NCI-H345 (cell line): ENCODE measurements at regions not wholly inside any gene's neighbourhood (a gene's known extent, or its start where the extent isn't known, plus 50 kb on each side); places are given as distances from the start of the nearest gene placed in this dataset.

Source experiments
- DNase-seq: peaks from one replicate; lab custom pipeline; 2025; lab: John Stamatoyannopoulos, UW

DNA sequence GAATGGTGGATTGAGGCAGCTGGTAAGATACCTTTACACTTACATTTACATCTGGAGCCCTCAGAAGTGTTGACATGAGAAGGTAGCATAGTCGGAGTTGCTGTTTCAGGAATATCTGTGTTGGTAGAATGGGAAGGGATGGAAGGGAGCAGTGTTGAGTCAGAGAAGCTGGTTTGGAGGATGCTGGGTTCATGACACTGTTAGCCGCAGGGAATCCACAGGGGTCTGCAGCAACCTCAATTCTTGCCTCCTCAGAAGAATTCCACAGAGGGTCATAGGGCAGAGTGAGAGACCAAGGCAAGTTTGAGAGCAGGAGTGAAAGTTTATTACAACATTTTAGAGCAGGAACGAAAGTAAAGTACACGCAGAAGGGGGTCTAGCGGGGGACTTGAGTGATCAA lies 536.8 kb downstream of the QKI start:
- DNase-seq = no peak

DNA sequence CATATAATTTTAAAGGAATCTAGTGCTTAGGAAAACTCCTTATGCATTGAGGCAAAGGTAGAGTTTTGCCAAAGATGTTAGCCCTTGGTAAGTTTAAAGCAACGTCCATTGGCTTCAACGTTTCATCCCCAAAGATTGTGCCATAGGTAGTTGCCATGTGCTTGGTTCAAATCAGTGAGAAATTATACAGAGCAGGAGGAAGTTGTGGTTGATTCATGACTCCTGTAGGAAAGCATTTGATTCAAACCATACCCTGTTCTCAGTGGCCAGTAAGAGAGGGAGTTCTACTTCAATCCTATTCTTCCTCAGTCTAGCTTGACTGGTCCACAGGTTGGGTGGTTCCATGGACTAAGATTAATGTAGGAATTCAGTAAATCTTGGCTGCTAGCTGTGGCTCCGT lies 535.6 kb downstream of the QKI start:
- DNase-seq = no peak

DNA sequence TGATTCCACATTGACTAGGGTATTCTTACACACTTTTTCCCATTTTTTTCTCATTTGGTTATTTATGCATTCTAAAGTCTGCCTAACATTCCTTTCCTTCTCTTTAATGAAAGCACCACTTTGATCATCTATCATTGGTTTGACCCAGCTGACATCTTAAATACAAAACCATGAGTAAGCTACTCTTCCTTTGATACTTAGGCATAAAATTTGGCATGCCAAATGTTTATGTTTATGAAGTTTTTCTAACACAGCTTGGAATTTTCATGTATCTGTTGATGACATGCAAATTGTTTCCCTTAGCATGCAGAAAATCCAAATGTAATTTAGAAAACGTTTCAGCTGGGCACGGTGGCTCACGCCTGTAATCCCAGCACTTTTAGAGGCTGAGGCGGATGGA lies 534.9 kb downstream of the QKI start:
- no peak for DNase-seq

DNA sequence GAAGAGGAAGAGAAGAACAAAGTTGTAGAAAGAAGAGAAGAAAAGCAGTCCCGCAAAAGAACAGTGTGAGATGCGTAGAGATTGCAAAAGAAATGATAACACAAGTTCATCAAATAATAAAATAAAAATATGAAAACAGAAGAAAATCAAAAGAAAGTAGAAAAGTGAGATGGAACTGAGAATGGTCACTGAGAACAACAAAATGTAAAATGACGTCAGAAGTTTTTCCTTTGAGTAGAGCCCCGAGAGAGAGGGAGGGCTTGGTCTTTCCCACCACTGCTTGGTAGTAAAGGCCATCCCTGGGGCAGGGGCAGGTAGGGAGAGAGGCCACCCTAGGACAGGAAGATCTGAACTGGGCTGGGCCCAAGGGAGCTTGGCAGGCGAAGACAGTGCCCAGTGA lies 533.7 kb downstream of the QKI start:
- no peak for DNase-seq

DNA sequence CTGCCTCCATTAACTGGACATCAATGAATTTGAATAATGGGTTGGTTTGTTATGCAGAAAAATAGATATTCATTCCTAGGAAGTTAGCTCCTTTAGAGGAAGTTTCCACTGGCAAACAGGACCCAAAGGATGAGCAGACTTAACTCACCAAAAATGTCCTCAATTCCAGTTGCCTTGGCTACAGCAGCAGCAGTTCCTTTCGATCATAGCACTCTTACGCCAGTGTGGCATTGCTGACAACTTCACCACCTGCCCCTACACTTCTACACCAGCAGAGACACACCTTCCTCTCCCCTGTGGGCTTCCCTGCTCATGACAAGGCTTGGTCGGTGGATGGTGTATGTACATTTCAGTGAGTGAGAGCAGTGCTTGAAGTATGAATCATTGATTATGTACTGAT lies 532.8 kb downstream of the QKI start:
- no peak for DNase-seq

DNA sequence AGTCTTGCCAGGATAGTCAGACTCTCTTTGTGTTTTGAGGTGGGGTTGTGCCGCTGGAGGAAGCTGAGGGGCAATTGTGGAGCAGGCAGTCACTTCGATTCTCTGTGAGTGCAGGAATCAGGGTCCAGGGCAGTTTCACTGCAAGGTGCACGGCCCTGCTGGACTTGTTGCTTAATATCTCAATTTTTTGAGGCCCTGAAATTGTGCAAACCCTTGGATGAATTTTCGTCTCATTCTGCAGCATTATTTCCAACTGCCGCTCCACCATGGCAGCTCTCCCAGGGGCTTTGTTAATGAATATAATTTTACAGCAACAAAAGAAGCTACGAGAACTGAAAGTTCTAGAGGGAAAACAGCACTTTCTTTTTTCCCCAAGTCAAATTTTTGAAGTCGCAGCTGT lies 531.9 kb downstream of the QKI start:
- no peak for DNase-seq

DNA sequence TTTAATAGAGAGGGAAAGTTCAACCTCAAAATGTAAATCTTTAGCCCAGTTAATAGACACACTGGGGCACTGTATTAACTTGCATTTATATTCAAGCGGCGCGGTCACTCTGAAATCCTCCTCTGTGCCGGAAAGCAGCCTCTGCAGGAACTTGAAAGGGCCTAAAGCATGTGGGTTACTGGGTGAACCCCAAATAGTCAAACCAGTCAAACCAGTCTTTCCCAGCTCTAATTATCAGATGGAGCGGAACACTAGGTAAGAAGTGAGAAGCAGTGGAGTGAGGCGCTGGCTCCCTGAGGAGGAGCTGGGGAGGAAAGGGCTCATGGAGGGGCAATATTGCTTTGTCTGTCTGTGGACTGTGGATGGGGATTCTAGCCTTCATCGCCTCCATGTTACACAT lies 531.3 kb downstream of the QKI start:
- no peak for DNase-seq

DNA sequence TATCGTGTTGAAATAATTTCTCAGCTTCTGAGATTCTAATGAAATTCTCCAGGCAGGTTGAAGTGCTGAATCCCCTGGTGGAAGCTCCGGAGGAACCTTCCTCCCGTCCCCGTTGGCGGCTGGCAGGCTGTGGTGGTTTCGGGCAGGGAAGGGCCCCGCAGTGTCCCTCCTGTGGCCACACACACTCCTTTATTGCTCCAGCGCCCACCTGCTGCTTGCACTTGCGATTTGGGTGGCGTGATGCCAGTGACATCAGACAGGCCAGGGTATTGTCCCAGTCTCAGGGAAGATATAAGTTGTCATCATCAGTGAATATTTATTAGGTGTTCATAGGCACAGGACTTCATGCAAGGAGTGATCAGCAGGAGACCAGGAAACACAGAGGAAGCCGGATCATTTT lies 530.4 kb downstream of the QKI start:
- DNase-seq = peak; percentile 25

DNA sequence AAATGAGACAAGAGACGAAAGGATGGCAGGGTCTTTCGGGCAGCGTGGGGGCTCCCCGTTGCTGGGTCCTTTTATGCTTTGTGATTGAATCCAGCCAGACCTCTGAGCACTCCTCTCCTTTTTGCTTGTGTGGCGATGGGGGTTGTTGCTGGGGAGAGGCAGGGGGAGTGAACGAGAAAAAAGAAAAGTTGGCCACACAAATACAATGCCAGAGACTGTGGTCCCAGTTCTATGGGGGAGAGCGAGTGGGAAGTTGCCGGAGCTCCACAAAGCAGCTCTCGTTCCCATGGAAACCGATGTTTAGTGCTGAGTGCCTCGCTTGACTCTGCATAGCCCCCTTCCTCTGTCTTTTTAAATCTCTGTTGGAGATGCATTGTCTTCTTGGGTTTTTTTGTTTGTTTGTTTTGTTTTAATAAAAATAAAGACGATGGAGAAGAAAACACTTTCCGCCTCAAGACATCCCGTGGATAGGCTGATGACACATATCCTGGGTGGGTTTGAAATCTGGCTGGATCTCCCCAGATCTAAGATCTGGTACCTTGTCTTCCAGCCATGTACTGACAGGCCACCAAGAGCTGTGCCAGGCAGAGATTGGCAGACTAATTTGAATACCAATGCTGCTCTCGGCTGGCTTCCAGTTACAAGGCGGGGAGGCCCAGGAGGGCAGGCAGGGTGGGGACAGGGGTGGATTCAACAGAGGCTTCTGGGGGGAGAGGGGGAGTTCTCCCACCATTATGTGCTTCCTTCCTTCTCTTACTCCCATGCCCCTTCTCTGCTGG lies 529.3 kb downstream of the QKI start:
- DNase-seq = peak; percentile 48

DNA sequence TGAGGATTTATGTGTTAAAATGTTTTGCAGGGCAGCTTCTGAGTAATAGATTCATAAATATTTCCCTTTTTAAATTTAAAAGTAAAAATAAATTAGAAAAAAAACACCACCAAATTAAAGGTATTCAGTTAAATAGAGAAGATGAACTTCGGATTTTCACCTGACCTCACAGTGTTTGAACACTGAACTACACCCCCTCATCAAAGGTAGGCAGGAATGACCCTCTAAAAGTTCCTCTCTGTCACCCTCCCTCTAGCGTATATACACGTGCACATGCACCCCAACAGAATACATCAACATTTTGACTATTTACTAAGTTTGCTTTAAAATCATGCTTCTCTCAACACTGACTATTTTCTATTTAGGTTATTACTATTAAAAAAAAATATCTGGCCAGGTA lies 528.3 kb downstream of the QKI start:
- DNase-seq = no peak

DNA sequence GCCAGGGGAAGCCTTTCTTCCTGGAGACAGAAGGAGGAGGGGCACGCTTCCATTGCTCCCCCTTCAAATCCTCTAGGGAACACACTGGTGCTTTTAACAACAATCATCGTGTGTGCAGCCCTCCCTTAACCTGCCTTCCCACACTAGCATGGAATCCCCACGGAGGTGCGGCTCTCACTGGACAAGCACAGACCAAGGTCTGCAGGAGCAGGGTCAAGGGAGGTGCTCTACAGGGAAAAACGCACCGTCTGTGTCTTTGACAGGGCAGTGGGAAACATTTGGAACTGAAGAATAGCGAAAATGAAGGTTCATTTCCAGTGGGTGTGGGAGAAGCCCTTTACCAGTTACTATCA lies 527.1 kb downstream of the QKI start:
- no peak for DNase-seq

DNA sequence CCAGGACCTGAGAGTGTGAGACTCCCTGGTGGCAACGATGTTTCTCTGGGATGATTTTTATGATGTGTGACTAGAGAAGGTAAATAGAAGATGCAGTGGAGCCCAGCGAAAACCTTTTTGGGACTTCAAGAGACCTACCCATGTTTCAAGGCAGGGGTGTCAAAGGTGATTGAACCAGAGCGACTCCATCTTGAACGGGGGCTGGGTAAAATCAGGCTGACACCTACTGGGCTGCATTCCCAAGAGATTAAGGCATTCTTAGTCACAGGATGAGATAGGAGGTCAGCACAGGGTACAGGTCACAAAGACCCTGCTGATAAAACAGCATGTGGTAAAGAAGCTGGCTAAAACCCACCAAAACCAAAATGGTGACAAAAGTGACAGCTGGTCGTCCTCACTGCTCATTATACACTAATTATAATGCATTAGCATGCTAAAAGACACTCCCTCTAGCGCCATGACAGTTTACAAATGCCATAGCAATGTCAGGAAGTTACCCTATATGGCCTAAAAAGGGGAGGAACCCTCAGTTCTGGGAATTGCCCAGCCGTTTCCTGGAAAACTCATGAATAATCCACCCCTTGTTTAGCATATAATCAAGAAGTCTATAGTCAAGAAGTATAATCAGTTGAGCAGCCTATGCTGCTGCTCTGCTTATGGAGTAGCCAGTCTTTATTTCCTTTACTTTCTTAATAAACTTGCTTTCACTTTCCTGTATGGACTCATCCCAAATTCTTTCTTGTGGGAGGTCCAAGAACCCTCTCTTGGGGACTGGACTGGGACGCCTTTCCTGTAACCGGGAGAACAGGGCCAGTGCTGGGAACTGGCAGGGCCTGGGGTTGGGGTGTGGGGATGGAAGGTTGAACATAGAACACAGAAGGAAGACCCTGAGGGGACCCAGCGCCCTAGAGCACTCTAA lies 526.4 kb downstream of the QKI start:
- no peak for DNase-seq

DNA sequence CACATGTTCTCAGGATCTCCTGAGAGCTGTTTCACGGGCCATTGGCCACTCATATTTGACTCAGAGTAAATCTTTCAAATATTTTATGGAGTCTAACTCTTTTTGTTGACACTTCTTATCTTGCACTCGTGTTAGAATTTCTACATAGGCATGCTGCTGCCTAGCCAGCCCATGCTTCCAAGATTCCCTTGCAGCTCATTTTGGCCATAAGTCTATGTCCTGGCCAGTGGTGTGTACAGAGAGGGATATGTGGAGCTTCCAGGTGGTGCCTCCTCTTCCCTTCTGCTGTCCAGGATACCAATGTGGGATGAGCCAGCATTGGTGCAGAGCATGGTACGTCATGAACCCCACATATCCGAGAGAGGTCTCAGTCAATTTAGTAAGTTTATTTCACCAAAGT lies 522.6 kb downstream of the QKI start:
- DNase-seq = no peak

DNA sequence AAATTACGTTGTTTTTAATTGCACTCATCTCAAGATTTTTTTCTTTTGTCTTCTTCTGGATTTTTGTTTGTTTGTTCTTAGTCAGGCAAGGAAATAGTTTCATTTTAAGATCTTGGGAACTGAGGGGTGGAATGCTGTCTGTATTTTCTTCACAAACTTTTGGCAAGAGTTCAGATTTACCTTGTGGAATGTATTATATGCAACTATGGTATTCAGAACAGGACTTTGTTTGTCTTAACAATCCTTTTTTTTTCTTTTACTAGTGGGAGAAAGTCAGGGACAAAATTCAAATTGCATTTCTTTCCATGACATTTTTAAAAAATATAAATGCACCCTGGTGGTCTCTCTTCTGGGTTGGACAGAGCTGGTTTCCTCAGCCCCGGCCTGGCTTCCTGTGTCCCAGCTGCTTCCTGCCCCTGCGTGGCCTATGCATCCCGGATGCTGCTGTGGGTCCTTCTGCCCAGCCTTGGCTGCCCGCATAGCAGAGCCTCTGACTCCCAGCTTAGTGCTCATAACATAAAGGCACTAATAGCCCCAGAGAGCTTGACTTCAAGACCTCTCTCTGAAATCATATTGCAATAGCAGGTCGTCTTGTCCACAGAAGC lies 520.7 kb downstream of the QKI start:
- no peak for DNase-seq

DNA sequence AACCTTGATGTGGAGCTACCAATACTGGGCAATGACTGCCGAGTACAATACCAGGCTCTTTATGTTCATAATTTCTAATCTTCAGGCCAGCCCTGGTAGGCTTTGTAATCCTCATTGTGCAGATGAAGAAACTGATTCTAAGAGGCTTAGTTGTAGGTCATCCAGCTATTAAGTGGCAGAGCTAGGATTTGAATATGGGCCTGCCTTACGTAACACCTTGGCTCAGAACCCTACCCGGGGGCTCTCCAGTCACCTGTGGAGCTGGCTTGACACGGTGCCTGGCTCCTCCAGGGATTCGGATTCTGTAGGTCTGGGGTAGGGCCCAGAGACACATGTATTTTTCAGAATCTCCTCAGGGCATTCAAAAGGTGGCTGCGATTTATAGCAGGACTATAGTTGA lies 515.5 kb downstream of the QKI start:
- DNase-seq = no peak

DNA sequence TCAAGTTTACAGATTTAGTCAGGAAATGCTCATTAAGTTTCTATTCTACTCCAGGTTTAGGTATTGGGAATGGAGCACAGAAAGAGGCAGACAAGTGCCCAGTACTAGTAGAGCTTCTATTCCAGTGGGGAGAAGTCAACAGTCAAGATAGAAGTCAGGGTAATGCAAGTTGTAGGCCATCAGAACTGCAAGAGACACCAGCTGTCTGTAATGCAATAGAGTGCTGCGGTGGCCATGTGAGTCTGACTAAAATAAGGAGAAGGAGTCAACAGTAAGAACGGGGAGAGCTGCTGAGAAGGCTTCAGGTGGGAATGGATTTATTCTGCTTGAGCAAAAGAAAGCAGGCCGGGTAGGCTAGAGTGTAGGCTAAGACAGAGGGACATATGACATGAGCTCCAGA lies 515.0 kb downstream of the QKI start:
- DNase-seq = no peak

DNA sequence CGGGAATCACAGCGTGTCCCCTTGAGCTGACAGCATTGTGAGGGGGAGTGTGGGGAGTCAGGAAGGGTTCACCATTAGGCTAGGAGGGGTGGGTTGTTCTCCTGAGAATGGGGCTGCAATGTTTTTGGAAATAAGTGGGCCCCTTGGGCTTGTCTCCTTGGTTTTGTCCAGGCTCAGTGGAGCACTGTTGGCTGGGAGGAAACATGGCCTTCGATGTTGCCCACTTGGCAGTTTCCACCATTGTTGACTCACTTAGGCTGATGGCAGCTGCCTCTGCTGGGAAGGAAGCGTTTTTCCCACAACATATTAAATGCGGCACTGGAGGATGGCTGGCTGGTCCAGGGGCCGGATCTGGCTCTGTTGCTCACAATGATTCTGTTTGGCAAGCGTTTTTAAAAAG lies 512.1 kb downstream of the QKI start:
- DNase-seq = no peak

DNA sequence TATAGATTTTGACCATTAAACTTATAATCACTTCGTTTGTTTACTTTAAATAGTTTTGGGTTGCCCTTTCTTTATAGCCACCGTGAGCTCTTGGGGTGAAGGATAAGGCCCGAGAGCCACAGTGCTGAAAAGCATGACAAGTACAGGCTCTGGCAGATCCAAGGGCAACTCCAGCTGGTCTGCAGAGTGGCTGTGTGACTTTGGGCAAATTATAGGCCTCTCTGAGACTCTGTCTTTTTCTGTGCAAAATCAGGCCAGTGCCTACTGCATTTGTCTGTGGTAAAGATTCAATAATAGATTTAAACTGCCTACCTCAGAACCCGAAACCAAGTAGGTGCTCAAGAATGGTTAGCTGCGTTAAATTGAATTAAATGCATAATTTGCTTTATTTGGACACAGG lies 511.3 kb downstream of the QKI start:
- DNase-seq = no peak

DNA sequence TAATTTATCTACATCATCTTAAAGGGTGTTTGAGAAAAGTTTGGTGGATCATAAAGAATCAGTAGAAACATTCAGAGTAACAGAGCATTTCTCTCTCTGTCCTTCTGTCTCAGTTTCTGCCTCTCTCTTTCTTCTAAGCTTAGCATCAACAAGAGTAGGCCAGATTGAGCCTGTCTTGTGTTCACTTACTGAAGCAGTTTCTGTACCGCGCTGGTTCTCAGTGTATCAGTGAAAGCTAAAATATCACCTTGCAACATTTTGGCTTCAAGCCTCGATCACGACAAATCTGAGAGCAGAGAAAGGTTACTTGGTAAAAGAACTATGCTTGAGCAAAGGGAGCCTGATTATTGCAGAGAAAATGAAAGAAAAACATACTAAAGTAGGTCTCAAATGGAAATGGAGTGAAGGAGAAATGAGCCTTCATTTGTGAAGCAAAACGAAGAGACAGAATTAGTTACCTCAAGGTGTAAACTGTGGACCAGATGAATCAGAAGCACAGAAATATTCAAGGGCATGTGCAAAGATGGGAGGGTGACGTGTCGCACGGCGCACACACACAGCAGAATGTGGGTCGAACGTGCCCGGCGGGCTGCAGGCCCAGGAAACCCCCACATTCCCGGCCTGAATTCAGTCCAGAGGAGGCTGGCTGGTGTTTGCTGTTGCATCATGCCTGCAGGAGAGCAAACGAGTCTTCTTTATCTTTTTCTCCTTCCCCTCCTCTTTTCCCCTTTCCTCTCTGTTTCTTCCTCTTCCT lies 509.3 kb downstream of the QKI start:
- no peak for DNase-seq

DNA sequence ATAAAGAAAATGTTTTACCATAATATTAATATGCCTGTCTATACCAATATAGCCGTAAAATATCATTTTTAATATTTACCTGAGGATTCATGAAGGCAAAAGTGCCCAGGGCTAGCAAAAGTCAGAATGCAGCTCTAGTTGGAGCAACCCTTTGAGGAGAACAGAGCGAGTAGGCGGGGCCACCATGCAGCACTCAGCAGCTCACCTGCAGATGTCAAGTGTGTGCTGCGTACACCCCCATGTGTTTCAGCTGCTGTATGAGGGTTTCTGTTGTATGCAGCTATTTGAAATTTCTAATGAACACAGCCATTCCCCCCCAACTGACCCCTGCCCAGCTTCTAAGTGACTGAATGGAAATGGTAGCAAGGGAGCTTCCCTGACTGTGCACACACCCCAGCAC lies 508.0 kb downstream of the QKI start:
- DNase-seq = no peak

DNA sequence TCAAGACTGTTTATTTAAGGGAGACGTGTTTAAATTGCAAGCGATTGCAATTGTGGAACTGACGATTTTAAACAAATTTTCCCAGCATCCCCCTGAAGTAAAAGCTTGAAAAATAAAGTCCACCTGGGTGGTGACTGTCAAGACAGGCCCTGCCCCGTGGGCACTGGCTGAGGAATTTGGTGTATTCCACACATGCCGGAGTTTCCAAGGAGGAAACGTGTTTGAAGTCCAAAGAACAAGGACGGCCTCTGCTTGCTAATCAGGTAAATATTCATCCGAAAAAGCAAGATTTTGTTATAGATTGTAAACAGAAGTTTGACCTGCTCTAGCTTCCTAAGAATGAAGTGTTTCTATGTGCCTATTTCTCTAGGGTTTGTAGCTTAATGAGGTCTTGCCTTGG lies 505.1 kb downstream of the QKI start:
- DNase-seq = no peak

DNA sequence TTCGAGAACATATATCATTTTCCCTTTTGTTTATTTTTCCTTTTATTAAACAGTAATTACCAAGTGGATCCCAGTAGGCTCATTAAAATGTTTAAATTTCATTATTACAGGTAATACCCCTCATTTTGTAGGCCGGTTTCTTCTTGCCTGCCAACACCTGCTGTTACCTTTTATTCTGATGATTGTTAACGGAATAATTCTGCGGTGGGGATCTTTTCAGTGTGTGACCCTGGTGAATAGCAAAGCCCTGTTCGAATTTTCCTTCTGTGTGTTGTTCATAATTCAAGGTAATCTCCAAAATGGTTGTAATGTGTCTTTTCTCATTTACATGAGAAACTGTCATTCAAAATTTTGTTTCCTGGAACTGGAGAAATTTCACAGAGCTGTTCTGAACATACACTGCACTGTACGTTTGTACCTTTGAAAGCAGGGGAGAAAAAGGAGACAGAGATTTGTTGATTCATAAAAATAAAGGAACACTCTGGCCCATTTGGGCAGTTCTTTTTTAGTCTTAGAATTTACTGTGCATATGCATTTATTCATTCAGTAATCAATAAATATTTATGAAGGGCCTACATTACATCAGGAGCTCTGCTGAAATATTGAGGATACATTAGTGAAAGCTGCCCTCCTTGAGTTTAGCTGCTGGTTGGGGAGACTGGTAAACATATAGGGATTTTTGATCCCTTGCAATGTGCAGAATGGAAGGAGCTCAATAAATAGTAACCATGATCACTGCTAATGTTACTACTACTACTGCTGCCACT lies 502.0 kb downstream of the QKI start:
- DNase-seq = no peak
